Fibroblast of villous mesenchyme (primary cell): ENCODE measurements at regions not wholly inside any gene's neighbourhood (a gene's known extent, or its start where the extent isn't known, plus 50 kb on each side); places are given as distances from the start of the nearest gene placed in this dataset.

Source experiments
- DNase-seq: peaks from one replicate; pipeline ENCODE4 v3.0.0-alpha.2; 2010; ENCODE audit warnings: low read depth
- H3K4me3 ChIP-seq: 2 replicates; pipeline ENCODE4 v1.5.1; 2011; ENCODE audit warnings: low read depth, mild to moderate bottlenecking, low read length
- CTCF ChIP-seq: IDR thresholded peaks from 2 replicates; pipeline ENCODE4 v1.5.1; 2012; ENCODE audit warnings: low read depth, mild to moderate bottlenecking, low read length; ENCODE audit not compliant: insufficient read depth

- no peak for TF ChIP-seq CTCF
- H3K4me3 ChIP-seq: no peak overlapping the region
- no peak for DNase-seq
These were observed 95.7 kb downstream of the MAIP1 start for GRCh38 chr2:200050921-200051610.

GRCh38 chr2:200051611-200051945 lies 96.2 kb downstream of the MAIP1 start:
- TF ChIP-seq CTCF: no peak
- H3K4me3 ChIP-seq: no peak overlapping the region
- no peak for DNase-seq

- no peak overlapping the region for H3K4me3 ChIP-seq
- TF ChIP-seq CTCF: no peak
- no peak for DNase-seq
These were observed 97.2 kb downstream of the MAIP1 start for GRCh38 chr2:200052627-200053026.

- no peak for DNase-seq
- TF ChIP-seq CTCF: peak; percentile 8
- H3K4me3 ChIP-seq: no peak overlapping the region
These were observed 99.5 kb downstream of the MAIP1 start for GRCh38 chr2:200054681-200055468.

- no peak overlapping the region for H3K4me3 ChIP-seq
- peak; percentile 45 for DNase-seq
- TF ChIP-seq CTCF: no peak
These were observed 100.7 kb downstream of the MAIP1 start for GRCh38 chr2:200056105-200056504.

GRCh38 chr2:200063155-200063554 lies 107.8 kb downstream of the MAIP1 start:
- no peak for DNase-seq
- no peak overlapping the region for H3K4me3 ChIP-seq
- TF ChIP-seq CTCF: no peak
